HEK293T (cell line): ENCODE measurements at regions not wholly inside any gene's neighbourhood (a gene's known extent, or its start where the extent isn't known, plus 50 kb on each side); places are given as distances from the start of the nearest gene placed in this dataset.

ENCODE experiments used
- BHLHE40 ChIP-seq: fragments of 450-650 bp; IDR thresholded peaks from 2 replicates; pipeline ENCODE4 v1.6.1; 2016; ENCODE audit warnings: mild to moderate bottlenecking, moderate library complexity, borderline replicate concordance
- CTBP1 ChIP-seq: fragments of 450-650 bp; IDR thresholded peaks from 2 replicates; pipeline ENCODE4 v1.6.1; 2016; ENCODE audit warnings: borderline replicate concordance
- FOXK2 ChIP-seq: fragments of 450-650 bp; IDR thresholded peaks from 2 replicates; pipeline ENCODE4 v1.6.1; 2016; ENCODE audit warnings: mild to moderate bottlenecking
- SP1 ChIP-seq: fragments of 450-650 bp; IDR thresholded peaks from 2 replicates; pipeline ENCODE4 v1.6.1; 2017
- TF ChIP-seq, protein P1 (sequence below): fragments of 450-650 bp; IDR thresholded peaks from 2 replicates; pipeline ENCODE4 v1.6.1; 2016

DNA sequence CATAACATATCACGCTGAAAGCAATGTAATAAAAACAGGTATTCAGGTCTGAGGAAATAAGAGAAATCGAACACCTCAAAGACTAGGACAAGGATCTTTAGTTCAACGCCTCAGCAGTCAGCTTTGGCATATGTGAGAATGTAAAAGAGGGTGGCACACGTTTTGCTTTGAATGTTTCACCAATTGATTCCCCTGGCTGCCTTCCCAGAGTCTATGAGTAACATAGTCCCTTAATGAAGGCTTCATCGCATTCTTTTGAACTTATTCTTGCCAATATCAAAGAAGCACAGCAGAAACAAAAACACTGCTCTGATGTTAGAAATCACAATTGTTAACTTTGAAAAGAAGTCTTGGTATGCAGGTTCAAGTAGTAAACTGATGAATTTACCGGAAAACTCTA, 764.8 kb downstream of the ADGRL2 start:
- TF ChIP-seq FOXK2 (no peak), CTBP1 (no peak), SP1 (no peak), BHLHE40 (no peak)
- TF ChIP-seq, protein P1, sequence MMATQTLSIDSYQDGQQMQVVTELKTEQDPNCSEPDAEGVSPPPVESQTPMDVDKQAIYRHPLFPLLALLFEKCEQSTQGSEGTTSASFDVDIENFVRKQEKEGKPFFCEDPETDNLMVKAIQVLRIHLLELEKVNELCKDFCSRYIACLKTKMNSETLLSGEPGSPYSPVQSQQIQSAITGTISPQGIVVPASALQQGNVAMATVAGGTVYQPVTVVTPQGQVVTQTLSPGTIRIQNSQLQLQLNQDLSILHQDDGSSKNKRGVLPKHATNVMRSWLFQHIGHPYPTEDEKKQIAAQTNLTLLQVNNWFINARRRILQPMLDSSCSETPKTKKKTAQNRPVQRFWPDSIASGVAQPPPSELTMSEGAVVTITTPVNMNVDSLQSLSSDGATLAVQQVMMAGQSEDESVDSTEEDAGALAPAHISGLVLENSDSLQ: no peak
